ENCODE measurements at regions not wholly inside any gene's neighbourhood (a gene's known extent, or its start where the extent isn't known, plus 50 kb on each side); places are given as distances from the start of the nearest gene placed in this dataset.

DNA sequence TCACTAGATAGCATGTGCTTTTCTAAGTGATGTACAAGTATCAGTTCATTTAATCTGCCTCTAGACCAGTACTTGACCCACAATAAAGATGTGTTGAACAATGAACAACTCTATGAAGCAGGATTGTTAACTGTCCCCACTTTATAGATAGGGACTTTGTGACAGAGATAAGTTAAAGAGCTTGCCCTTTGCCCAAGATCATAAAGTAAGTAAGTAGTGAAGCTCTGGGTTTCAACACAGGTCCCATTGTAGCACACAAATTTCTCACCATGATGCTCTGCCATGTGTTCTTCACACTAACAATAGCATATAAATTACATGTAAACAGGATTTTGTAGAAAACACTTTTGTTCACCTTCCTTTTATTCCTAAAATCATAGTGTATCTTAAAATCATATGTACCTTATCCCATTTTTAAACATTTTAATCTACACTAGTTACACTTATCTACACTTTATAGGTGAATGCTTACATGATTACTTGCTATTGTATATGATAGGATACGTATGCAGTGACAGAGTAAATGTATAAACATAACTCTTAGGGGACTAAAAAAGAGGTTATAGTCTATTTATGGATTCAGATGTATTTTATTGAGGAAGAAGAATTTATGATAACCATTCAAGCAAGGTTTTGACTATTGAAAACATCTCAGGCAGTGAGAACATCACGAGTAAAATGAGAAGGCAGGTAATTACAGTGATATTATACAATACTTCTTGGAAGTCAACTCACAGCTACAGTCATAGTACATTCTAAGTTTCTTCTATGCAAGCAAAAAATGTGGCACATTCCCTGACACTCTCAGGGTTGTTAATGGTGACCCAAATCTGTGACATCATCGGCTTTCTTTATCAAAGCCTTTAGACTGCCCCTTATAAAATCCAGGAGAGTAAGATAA is 2275.1 kb downstream of the PCDH7 start:
- no peak for DNase-seq (ENCODE audit: low spot score in 2 of 2)
- H3K27ac Mint-ChIP-seq = no peak overlapping the region
- ATAC-seq = no peak
- peaks cover 18 to 23% of the 10 kb centered on the region in 2 donors for H3K9me3 Mint-ChIP-seq
- H3K36me3 Mint-ChIP-seq = no peaks in the 10 kb centered on the region

DNA sequence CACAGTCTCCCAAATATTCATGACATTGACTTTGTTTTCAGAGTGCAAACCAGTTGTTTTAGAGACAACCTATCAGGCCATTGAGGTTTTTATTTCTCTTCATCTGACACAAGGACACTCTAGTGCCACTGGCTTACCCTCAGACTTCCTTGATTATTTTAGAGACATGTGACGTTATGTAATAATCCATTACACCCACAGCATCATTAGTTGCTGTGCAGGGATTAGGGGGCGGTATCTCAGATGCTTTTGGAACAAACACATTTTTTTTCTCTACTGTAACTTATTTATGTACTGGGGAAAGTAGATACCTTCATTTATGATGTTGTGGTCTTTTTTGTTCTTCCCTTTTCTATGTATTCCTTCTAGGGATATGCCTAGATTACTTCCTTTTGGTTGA is 2293.1 kb downstream of the PCDH7 start:
- H3K9me3 Mint-ChIP-seq = peaks cover 13 to 18% of the 10 kb centered on the region in 2 donors
- no peaks in the 10 kb centered on the region for H3K36me3 Mint-ChIP-seq
- DNase-seq (ENCODE audit: low spot score in 2 of 2) (no peak), ATAC-seq (no peak)
- no peak overlapping the region for H3K27ac Mint-ChIP-seq

DNA sequence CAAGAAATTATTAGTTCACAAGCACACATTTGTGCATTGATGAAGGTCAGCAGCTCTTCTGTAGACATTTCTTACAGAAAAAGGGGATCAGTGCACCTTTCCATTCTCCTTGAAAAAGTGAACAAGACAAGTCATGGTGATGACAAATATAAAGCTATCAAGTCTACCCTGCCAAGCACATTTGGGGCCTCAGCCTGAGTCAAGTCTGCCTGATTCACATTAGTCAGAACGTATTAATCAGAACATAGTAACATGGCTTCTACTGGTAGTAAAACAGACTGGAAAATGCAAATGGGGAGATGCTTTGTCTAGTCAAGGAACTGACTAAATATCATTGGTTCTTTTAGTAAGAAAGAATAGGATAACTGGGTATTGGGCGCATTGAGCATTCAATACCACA is 2305.1 kb downstream of the PCDH7 start:
- no peak overlapping the region for H3K27ac Mint-ChIP-seq

DNA sequence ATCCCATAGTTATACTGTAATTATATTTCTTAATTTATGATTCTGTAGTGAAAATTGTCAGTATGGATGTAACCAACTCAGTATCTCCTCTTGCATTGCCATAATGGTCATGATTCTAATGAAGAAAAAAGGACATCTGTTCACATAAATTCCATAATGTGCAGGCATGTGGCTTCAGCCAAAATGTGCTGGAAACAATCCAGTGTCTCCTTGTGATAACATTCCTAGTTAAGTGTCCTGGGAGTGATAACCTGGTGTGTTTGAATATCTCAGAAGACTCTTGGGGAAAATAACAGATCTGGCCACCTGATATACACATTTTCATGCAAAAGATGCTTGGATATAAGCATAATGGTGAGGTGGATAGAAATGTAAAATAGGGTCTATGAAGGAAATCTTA is 2309.8 kb downstream of the PCDH7 start:
- Mint-ChIP-seq H3K9me3 (peaks cover 7 to 8% of the 10 kb centered on the region in 2 donors), H3K27ac (no peak overlapping the region), H3K36me3 (no peaks in the 10 kb centered on the region)
- DNase-seq (ENCODE audit: low spot score in 2 of 2) = no peak
- no peak for ATAC-seq

More for the DNA sequence above, 2305.1 kb downstream of the PCDH7 start:
- H3K36me3 Mint-ChIP-seq = no peaks in the 10 kb centered on the region
- DNase-seq (ENCODE audit: low spot score in 2 of 2) (no peak), ATAC-seq (no peak)
- peaks cover 0 to 3% of the 10 kb centered on the region in 2 donors for H3K9me3 Mint-ChIP-seq

DNA sequence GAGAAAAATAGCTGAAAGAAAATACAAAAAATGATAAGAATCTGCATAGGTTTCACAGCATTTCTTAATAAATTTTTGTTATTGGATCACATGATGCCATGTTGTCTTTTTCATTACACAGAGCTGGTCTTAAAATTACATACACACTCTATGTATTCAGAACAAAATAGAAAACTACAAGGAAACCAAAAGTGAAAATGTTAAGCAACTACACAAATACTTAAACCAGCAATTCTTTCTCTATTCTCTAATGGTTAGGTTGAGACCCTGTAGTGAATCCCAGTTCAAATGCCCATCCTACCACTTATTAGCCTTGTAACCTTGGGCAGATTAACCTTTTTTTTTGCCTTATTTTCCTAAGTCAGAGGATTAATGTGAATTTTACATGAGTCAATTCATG is 2311.2 kb downstream of the PCDH7 start:
- ATAC-seq (no peak), DNase-seq (ENCODE audit: low spot score in 2 of 2) (no peak)
- Mint-ChIP-seq H3K36me3 (no peaks in the 10 kb centered on the region), H3K9me3 (peaks cover 11 to 15% of the 10 kb centered on the region in 2 donors), H3K27ac (no peak overlapping the region)

DNA sequence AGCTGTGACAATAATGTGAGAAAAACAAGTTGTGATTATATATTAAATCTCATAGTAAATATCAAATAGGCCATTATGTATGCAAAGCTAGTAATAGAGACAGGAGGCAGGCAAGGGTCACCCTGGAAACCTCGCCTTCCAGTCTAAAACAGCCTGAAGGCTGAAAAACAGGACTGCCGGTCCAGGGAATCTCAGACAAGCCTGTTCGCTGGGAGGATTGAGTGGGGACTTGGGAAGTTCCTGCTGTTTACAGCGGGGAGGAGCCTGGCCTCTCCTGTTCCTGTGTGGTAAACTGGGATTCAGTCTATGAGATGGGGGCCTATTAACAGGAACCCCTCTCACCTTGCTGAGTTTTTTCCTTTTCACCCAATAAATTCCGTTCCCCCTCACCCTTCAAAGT is 2317.3 kb downstream of the PCDH7 start:
- no peak for ATAC-seq
- no peaks in the 10 kb centered on the region for H3K36me3 Mint-ChIP-seq
- peaks cover 12 to 24% of the 10 kb centered on the region in 2 donors for H3K9me3 Mint-ChIP-seq
- DNase-seq (ENCODE audit: low spot score in 2 of 2) = no peak
- no peak overlapping the region for H3K27ac Mint-ChIP-seq

DNA sequence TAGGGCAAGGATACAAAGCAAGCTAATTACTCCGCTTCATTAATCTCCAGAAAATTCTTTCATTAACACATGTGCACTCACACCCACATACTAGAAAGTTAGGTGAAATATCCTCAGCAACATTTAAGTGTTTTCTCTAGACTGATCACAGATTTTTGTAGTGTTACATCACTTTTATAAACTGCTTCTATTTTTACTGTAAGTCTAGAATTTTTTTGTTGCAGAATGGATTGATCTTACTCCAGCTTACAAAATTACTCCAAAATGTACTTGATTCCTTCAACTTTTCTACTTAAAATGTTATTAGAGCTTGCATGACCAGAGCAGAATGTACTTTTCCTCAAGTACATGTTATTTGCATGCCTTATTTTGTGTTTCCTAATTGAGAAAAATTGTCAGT is 2325.2 kb downstream of the PCDH7 start:
- no peak for ATAC-seq
- no peak for DNase-seq (ENCODE audit: low spot score in 2 of 2)
- H3K9me3 Mint-ChIP-seq = peaks cover 0 to 15% of the 10 kb centered on the region in 2 donors

DNA sequence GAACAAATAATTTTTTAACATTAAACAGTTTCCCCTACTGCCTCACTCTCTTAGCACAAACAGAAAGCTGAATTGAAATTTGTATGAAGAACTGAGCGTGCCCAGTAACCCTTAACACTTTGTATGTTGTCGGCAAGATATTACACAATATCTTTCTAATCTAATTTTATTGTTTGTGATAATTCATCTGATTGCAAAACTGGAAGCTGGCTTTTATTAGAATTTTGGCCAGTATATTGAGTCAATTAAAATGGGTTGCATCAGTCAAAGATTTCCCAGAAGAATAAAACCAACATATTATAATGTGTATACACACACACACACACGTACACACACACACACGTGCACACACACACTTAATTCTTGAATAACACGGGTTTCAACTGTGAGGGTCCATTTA is 2332.1 kb downstream of the PCDH7 start:
- no peak for DNase-seq (ENCODE audit: low spot score in 2 of 2)

More for the DNA sequence above, 2325.2 kb downstream of the PCDH7 start:
- no peak overlapping the region for H3K27ac Mint-ChIP-seq
- no peaks in the 10 kb centered on the region for H3K36me3 Mint-ChIP-seq

DNA sequence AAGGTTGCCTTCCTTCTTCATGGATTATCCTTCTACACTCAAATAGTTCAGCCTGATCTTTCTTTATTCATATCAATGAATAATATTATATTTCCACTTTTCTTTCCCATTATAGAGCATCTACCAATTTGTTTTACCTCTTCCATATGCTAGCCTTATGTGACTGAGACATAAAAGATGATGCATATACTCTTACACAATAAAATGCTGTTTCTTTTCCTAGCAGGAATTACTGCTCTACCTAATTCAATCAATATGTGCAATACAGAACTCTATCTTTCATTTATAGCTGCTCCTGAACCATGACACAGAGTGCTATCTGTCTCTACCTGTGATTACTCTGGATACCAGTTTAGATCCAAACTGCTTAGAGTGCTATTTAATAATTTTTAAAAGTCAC is 2334.0 kb downstream of the PCDH7 start:
- DNase-seq (ENCODE audit: low spot score in 2 of 2) (no peak), ATAC-seq (no peak)
- H3K27ac Mint-ChIP-seq = no peak overlapping the region
- peaks cover 5 to 8% of the 10 kb centered on the region in 2 donors for H3K9me3 Mint-ChIP-seq
- H3K36me3 Mint-ChIP-seq = no peaks in the 10 kb centered on the region

More for the DNA sequence above, 2332.1 kb downstream of the PCDH7 start:
- H3K27ac Mint-ChIP-seq = no peak overlapping the region
- H3K36me3 Mint-ChIP-seq = no peaks in the 10 kb centered on the region
- no peak for ATAC-seq
- peaks cover 8 to 12% of the 10 kb centered on the region in 2 donors for H3K9me3 Mint-ChIP-seq

DNA sequence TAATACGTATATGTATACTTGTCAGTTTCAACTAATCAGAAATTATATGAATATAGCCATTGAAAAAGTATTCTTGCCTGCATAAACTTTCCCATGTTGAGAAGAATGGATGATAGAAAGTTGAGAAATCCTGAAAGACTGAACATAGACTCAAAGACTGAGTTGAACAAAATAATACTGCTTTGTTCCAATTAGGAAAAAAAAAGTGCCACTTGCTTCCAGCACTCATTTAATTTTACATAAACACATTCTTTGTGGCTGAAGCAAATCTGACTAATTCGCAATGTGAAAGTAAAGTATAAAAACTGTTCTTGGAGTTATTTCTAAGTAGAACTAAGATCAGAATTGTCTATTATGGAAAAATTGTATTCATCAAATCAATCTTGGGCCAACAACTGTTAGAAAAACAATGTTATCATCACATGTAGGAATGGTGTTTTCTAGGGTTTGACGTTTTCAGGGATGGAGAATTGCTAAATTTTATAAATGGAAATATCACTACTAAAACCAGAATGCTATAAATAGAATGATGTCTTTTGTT is 2334.6 kb downstream of the PCDH7 start:
- peaks cover 5 to 8% of the 10 kb centered on the region in 2 donors for H3K9me3 Mint-ChIP-seq
- no peak overlapping the region for H3K27ac Mint-ChIP-seq
- ATAC-seq (no peak), DNase-seq (ENCODE audit: low spot score in 2 of 2) (no peak)
- no peaks in the 10 kb centered on the region for H3K36me3 Mint-ChIP-seq

DNA sequence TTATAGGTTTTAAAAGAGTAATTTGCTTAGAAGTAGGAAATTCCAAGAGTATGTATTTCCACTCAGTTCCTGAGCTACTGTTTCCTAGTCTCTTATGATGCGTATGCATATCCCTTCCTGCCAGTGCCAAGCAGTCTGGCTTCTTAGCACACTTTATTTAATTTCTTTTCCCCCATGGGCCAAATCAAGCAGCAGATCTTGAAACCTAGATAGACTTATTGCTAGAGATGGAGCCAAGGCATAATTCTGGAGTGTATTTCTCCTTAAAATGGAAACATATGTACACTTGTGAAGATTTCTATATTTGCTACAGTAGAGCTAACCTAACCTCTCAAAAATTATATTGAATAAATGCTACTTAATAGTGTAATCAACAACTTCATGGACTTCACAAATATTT is 2337.6 kb downstream of the PCDH7 start:
- ATAC-seq (no peak), DNase-seq (ENCODE audit: low spot score in 2 of 2) (no peak)
- Mint-ChIP-seq H3K27ac (no peak overlapping the region), H3K36me3 (no peaks in the 10 kb centered on the region), H3K9me3 (peaks cover 4 to 19% of the 10 kb centered on the region in 2 donors)

DNA sequence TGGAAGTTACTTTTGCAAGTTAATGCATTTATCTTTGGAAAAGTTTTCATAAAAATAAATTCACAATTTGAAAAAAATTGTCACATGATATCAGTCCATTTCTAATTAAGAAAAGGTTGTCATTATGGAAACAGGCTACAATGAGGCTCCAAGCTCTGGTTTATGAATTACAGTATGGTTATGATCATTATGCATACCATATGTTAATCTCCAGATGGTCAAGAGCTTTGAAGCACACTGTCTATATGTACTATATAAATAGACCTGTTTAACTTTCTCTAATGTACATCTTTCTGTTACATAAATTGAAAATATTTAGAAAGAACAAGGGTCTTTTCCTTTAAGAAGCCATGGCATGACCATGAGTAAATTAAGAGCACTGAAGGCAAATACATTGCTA is 2338.8 kb downstream of the PCDH7 start:
- Mint-ChIP-seq H3K9me3 (peaks cover 7 to 20% of the 10 kb centered on the region in 2 donors), H3K27ac (no peak overlapping the region), H3K36me3 (no peaks in the 10 kb centered on the region)
- ATAC-seq (no peak), DNase-seq (ENCODE audit: low spot score in 2 of 2) (no peak)

DNA sequence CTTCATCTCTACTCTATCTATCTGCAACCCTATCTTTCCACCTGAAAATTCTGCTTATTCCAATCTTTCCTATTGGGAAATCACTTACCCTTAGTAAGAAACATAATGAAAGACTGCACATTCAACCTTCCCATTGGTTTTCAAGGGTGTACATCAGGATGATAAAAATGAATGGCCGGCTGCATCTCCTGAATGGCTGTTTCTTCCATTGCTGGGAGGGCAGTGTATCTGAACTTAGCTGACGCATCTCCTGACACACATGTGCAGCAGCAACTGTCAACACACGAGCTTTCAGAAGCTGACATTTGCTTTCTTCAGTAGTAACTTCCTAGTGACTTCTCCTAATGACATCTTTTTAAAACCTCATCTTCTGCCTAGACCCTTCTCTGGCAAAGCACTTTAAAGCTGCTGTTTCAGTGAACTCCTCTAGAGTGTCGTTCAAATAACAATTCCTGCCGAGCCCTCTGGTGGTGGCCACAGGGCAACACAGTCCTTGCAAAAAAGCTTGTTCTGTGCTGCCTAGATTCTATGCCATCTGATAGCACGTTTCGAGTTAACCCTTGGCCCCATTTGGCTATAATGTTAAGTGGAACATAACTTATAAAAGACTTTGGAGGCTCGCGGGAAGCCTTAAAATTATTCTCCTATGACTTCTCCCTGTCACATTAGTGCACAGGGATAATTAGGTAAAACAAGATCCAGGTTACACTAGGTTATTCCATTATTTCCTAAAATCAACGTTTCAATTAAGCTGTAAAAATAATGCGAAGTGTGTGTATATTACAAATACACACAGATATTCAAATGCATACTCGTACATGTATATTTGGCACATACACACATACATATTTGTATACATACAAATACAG is 2340.7 kb downstream of the PCDH7 start:
- ATAC-seq = no peak
- peaks cover 3 to 17% of the 10 kb centered on the region in 2 donors for H3K9me3 Mint-ChIP-seq
- no peak overlapping the region for H3K27ac Mint-ChIP-seq
- DNase-seq (ENCODE audit: low spot score in 2 of 2) = no peak
- H3K36me3 Mint-ChIP-seq = no peaks in the 10 kb centered on the region

DNA sequence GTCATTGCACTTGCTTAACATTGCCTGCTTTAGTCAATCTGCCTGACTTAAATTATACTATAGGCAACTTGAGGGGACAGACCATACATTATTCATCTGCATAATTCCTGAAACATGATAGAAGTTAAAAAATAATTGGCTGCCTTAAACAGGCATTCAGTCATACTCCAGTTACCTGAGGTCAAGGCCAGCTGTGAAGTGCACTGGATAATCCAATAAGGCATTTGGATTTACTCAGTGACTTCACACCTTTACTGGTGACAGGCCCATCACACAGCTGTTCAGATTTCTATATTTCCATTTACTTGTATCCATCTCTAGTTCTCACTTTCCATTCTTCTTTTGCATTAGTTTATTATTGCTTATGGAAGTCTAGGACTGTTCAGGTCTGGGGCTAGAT is 2341.6 kb downstream of the PCDH7 start:
- no peak for DNase-seq (ENCODE audit: low spot score in 2 of 2)
- H3K27ac Mint-ChIP-seq = no peak overlapping the region
- H3K9me3 Mint-ChIP-seq = peaks cover 3 to 17% of the 10 kb centered on the region in 2 donors
- H3K36me3 Mint-ChIP-seq = no peaks in the 10 kb centered on the region
- no peak for ATAC-seq

DNA sequence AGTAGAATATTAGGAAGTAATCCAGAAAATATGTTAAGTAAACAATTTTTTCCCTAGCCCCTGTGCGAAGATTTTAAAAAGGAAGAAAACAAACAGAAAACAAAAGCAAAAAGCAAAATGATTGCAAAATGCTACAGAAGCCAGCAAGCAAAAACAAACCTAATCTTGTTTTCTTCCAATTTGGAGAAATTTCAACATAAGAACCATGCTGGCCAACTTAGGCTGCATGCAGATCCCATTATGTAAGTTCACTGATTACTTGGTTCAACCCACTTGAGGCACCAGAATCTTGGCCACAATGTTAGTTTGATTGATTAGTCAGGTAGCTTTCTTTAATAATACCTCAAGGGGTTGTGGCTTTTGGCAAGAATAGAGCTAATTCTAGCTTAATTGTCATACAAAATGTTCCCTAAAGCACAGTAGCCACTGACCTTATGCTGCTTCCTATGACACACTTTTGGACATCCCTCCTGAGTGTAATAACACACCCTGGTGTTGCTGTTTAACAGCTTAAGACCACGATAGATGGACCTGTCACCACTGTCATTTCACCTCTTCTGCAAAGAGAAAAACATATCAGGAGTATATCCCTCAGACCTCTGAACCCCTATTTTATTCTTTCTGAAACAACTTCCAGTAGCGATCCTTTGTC is 2342.1 kb downstream of the PCDH7 start:
- Mint-ChIP-seq H3K9me3 (peaks cover 3 to 17% of the 10 kb centered on the region in 2 donors), H3K27ac (no peak overlapping the region), H3K36me3 (no peaks in the 10 kb centered on the region)
- no peak for DNase-seq (ENCODE audit: low spot score in 2 of 2)
- no peak for ATAC-seq

DNA sequence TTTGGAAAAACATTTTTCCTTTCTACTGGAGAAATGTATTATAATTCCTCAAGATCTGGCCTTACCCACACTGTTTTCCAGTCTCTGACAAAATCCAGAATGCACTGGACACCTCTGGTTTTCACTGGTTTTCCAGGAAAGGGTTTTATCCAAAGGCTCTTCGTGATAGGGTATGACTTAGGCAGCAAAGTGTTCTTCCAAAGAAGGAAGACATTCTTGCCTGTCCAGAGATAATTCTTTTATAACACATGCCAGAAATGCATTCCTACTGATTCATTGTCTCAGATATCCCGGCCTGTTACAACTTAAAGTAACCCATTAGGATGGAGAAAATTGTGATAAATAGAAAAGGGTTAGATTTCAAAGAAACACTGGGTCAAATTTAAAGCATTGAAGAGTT is 2343.1 kb downstream of the PCDH7 start:
- Mint-ChIP-seq H3K27ac (no peak overlapping the region), H3K36me3 (no peaks in the 10 kb centered on the region), H3K9me3 (peaks cover 3 to 17% of the 10 kb centered on the region in 2 donors)
- ATAC-seq (no peak), DNase-seq (ENCODE audit: low spot score in 2 of 2) (no peak)

DNA sequence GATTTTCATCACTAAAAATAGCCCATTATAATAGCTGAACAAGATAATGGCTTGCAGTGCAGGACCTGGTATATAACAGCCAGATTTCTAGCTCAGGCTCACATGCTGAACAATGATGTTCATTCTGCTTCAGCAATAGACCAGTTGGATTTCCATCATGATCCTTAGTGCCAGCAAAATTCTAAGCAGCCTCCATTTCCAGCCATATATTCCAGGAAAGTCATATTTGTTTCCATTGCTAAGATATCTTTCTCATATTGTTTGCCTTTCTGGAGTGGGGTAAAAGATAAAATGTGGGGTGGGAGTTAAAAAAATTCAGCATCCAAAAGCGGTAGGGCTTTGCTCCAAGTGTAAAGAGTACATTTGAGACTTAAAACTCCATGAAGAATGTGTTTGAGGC is 2344.1 kb downstream of the PCDH7 start:
- ATAC-seq = no peak
- no peaks in the 10 kb centered on the region for H3K36me3 Mint-ChIP-seq
- no peak overlapping the region for H3K27ac Mint-ChIP-seq
- DNase-seq (ENCODE audit: low spot score in 2 of 2) = no peak
- H3K9me3 Mint-ChIP-seq = peaks cover 3 to 17% of the 10 kb centered on the region in 2 donors

Measured in activated naive CD4-positive, alpha-beta T cell treated with anti-CD3 and anti-CD28 coated beads, Interleukin-2, amount 50 U/mL, for 72 hours (primary cell).